ENCODE measurements at regions not wholly inside any gene's neighbourhood (a gene's known extent, or its start where the extent isn't known, plus 50 kb on each side); places are given as distances from the start of the nearest gene placed in this dataset.

GRCh38 chr6:78580923-78581322 is 286.4 kb upstream of the IRAK1BP1 start:
- no peak for DNase-seq (ENCODE audit: low read depth)
- TF ChIP-seq CTCF (conservative IDR thresholded peaks at IDR 0.05; ENCODE audit: low read depth, low read length) = no peak
- H3K4me3 ChIP-seq (ENCODE audit: low read length) = no peak overlapping the region

GRCh38 chr6:78583079-78583478 is 284.3 kb upstream of the IRAK1BP1 start:
- TF ChIP-seq CTCF (conservative IDR thresholded peaks at IDR 0.05; ENCODE audit: low read depth, low read length) = no peak
- H3K4me3 ChIP-seq (ENCODE audit: low read length) = no peak overlapping the region

GRCh38 chr6:78589436-78589835 is 277.9 kb upstream of the IRAK1BP1 start:
- no peak overlapping the region for H3K4me3 ChIP-seq (ENCODE audit: low read length)
- no peak for DNase-seq (ENCODE audit: low read depth)
- no peak for TF ChIP-seq CTCF (conservative IDR thresholded peaks at IDR 0.05; ENCODE audit: low read depth, low read length)

More at GRCh38 chr6:78583079-78583478, 284.3 kb upstream of the IRAK1BP1 start:
- no peak for DNase-seq (ENCODE audit: low read depth)

- no peak overlapping the region for H3K4me3 ChIP-seq (ENCODE audit: low read length)
- TF ChIP-seq CTCF (conservative IDR thresholded peaks at IDR 0.05; ENCODE audit: low read depth, low read length) = no peak
- no peak for DNase-seq (ENCODE audit: low read depth)
These were observed 273.3 kb upstream of the IRAK1BP1 start for GRCh38 chr6:78593898-78594667.

GRCh38 chr6:78594668-78595066 is 272.7 kb upstream of the IRAK1BP1 start:
- DNase-seq (ENCODE audit: low read depth) = no peak
- no peak for TF ChIP-seq CTCF (conservative IDR thresholded peaks at IDR 0.05; ENCODE audit: low read depth, low read length)

GRCh38 chr6:78597966-78598365 is 269.4 kb upstream of the IRAK1BP1 start:
- TF ChIP-seq CTCF (conservative IDR thresholded peaks at IDR 0.05; ENCODE audit: low read depth, low read length) = no peak
- DNase-seq (ENCODE audit: low read depth) = no peak
- H3K4me3 ChIP-seq (ENCODE audit: low read length) = no peak overlapping the region

More at GRCh38 chr6:78594668-78595066, 272.7 kb upstream of the IRAK1BP1 start:
- no peak overlapping the region for H3K4me3 ChIP-seq (ENCODE audit: low read length)

- no peak overlapping the region for H3K4me3 ChIP-seq (ENCODE audit: low read length)
- TF ChIP-seq CTCF (conservative IDR thresholded peaks at IDR 0.05; ENCODE audit: low read depth, low read length) = no peak
- DNase-seq (ENCODE audit: low read depth) = peak; percentile 93
These were observed 268.4 kb upstream of the IRAK1BP1 start for GRCh38 chr6:78598966-78599365.

Data from retinal pigment epithelial cell (primary cell).